ENCODE measurements at regions not wholly inside any gene's neighbourhood (a gene's known extent, or its start where the extent isn't known, plus 50 kb on each side); places are given as distances from the start of the nearest gene placed in this dataset.

DNA sequence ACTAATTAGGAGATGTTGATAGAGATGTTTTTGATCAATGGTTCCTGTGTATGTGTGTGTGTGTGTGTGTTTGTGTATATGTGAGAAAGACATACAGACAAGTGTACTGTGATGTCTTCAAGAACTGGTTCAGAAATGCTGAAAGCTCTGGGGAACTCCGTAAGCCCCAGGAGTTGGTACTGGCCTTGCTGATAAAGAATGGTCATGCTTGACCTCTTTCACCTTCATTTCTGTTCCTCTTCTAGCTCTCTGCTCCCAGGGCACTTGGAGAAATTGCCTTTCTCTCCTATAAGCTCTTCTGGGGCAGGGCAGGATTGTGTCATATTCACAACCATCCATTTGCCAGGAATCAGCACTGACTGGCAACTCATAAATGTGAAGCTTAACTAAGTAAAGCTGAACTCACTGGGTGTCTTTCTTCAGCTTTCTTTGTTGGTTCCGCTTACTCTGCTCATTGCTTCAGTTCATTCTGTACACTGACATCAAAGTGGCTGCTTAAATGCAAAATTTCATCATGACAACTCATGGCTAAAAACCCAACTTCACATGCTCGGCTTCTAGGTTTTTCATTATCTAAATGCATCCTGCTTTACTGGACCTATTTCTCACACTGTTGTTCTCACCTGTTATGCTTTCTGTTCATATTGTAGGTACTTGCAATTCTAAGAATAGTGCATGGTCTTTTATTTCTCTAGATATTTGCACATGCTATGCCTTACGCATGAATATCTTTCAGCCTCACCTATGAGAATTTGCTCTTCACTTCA is 162.1 kb upstream of the LYSMD4 start:
- no CpG with 5 or more reads among the region's 4 CpGs for WGBS, 2 donors (ENCODE audit: extremely low coverage in 2 of 2, insufficient read length in 2 of 2, insufficient replicate concordance in 1 of 2)
- H2BK12ac ChIP-seq (ENCODE audit: low read length), result no peak overlapping the region
- no peaks in the 10 kb centered on the region for H3K36me3 ChIP-seq (replicated peaks in 1 of 2; ENCODE audit: control insufficient read depth in 2 of 2, insufficient read depth in 2 of 2, low read length in 2 of 2)
- no peak overlapping the region for H3K4ac ChIP-seq (ENCODE audit: low read length)
- H2BK120ac ChIP-seq (ENCODE audit: low read depth, low read length), result no peak overlapping the region
- H3K27ac ChIP-seq (replicated peaks; ENCODE audit: low read length), result no peak overlapping the region
- no peak overlapping the region for H4K8ac ChIP-seq (ENCODE audit: low read depth, low read length)
- no peak overlapping the region for H3K4me2 ChIP-seq (ENCODE audit: insufficient read depth, low read length, poor library complexity, severe bottlenecking)
- H3K9ac ChIP-seq (ENCODE audit: low read depth, low read length, poor library complexity), result no peak overlapping the region
- H2AFZ ChIP-seq (ENCODE audit: low read length), result no peak overlapping the region
- H3K79me1 ChIP-seq (ENCODE audit: low read depth, low read length), result no peaks in the 10 kb centered on the region
- no peaks in the 10 kb centered on the region for H3K9me3 ChIP-seq (replicated peaks in 1 of 2; ENCODE audit: control insufficient read depth in 2 of 2, insufficient read depth in 1 of 2, low read depth in 1 of 2, low read length in 2 of 2)
- H3K18ac ChIP-seq (ENCODE audit: low read length), result no peak overlapping the region
- H3K27me3 ChIP-seq (ENCODE audit: control insufficient read depth in 3 of 3, insufficient read depth in 3 of 3, low read depth in 1 of 3, low read length in 3 of 3), result no peaks in the 10 kb centered on the region
- DNase-seq (ENCODE audit: low spot score), result no peak
- no peak overlapping the region for H3K4me3 ChIP-seq (ENCODE audit: low read length in 2 of 2)
- H3K4me1 ChIP-seq (ENCODE audit: control insufficient read depth in 2 of 2, insufficient read depth in 1 of 2, low read depth in 1 of 2, low read length in 2 of 2), result no peaks in the 10 kb centered on the region
- no peak overlapping the region for H2BK5ac ChIP-seq (ENCODE audit: low read length)
- no peak overlapping the region for H2BK15ac ChIP-seq (ENCODE audit: low read length)
- H4K91ac ChIP-seq (ENCODE audit: low read depth, low read length, poor library complexity), result no peak overlapping the region
- H3K14ac ChIP-seq (ENCODE audit: low read length), result no peak overlapping the region
- no peak overlapping the region for H2AK5ac ChIP-seq (ENCODE audit: low read depth, low read length)
- no peak overlapping the region for H3K23ac ChIP-seq (ENCODE audit: low read depth, low read length, poor library complexity)

DNA sequence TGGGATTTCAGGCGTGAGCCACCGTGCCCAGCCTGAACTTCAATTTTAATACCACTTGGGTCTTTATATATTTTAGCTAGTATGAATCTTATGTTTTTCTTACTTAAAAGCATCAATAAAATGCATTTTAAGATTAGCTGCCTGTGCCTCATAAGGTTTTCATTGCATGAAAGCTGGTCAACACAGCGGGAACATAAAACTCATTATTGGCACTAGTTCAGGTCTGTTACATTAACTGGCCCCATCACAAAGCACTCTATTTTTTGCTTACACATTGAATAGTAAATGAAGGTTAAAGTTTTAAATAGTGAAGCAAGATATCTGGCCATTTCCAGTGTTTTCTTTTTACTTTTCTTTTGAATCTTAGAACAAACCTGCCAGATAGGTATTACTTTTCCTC is 145.6 kb upstream of the LYSMD4 start:
- no peak overlapping the region for H4K91ac ChIP-seq (ENCODE audit: low read depth, low read length, poor library complexity)
- H3K18ac ChIP-seq (ENCODE audit: low read length), result no peak overlapping the region
- no peak overlapping the region for H3K9ac ChIP-seq (ENCODE audit: low read depth, low read length, poor library complexity)
- H3K27ac ChIP-seq (replicated peaks; ENCODE audit: low read length), result no peak overlapping the region
- no peak for DNase-seq (ENCODE audit: low spot score)
- no peaks in the 10 kb centered on the region for H3K36me3 ChIP-seq (replicated peaks in 1 of 2; ENCODE audit: control insufficient read depth in 2 of 2, insufficient read depth in 2 of 2, low read length in 2 of 2)
- H3K4me1 ChIP-seq (ENCODE audit: control insufficient read depth in 2 of 2, insufficient read depth in 1 of 2, low read depth in 1 of 2, low read length in 2 of 2), result no peaks in the 10 kb centered on the region
- H3K9me3 ChIP-seq (replicated peaks in 1 of 2; ENCODE audit: control insufficient read depth in 2 of 2, insufficient read depth in 1 of 2, low read depth in 1 of 2, low read length in 2 of 2), result no peaks in the 10 kb centered on the region
- H3K27me3 ChIP-seq (ENCODE audit: control insufficient read depth in 3 of 3, insufficient read depth in 3 of 3, low read depth in 1 of 3, low read length in 3 of 3), result no peaks in the 10 kb centered on the region
- no peak overlapping the region for H2BK15ac ChIP-seq (ENCODE audit: low read length)
- no peak overlapping the region for H2BK5ac ChIP-seq (ENCODE audit: low read length)
- no peak overlapping the region for H2BK120ac ChIP-seq (ENCODE audit: low read depth, low read length)
- no peak overlapping the region for H3K4me2 ChIP-seq (ENCODE audit: insufficient read depth, low read length, poor library complexity, severe bottlenecking)
- no CpG with 5 or more reads among the region's 3 CpGs for WGBS, 2 donors (ENCODE audit: extremely low coverage in 2 of 2, insufficient read length in 2 of 2, insufficient replicate concordance in 1 of 2)
- no peak overlapping the region for H2AK5ac ChIP-seq (ENCODE audit: low read depth, low read length)
- H3K23ac ChIP-seq (ENCODE audit: low read depth, low read length, poor library complexity), result no peak overlapping the region
- H3K4me3 ChIP-seq (ENCODE audit: low read length in 2 of 2), result no peak overlapping the region
- no peak overlapping the region for H3K14ac ChIP-seq (ENCODE audit: low read length)
- no peak overlapping the region for H3K4ac ChIP-seq (ENCODE audit: low read length)
- H3K79me1 ChIP-seq (ENCODE audit: low read depth, low read length), result no peaks in the 10 kb centered on the region
- no peak overlapping the region for H4K8ac ChIP-seq (ENCODE audit: low read depth, low read length)
- H2BK12ac ChIP-seq (ENCODE audit: low read length), result no peak overlapping the region
- H2AFZ ChIP-seq (ENCODE audit: low read length), result no peak overlapping the region

DNA sequence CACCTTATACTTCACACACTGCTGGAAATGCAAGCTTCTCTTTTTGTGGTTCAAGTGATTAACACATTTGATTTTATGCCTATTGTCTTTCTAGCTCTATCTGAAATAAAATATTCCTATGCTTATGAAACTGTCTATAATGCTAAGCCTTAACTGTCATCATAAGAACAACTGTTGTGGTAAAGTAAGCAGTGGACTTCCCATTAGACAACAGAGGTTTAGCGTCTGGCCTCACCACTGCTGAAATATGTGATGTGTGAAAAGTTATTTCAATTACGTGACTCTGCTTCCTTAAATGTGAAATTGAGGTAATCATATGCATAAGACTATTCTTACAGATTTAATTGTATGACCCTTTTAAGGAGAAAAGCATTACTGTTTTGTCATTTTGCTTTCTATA is 140.2 kb upstream of the LYSMD4 start:
- Histone ChIP-seq H2AFZ (ENCODE audit: low read length) (no peak overlapping the region), H3K14ac (ENCODE audit: low read length) (no peak overlapping the region), H4K91ac (ENCODE audit: low read depth, low read length, poor library complexity) (no peak overlapping the region), H2BK120ac (ENCODE audit: low read depth, low read length) (no peak overlapping the region), H3K79me1 (ENCODE audit: low read depth, low read length) (no peaks in the 10 kb centered on the region), H3K4me3 (ENCODE audit: low read length in 2 of 2) (no peak overlapping the region), H3K36me3 (replicated peaks in 1 of 2; ENCODE audit: control insufficient read depth in 2 of 2, insufficient read depth in 2 of 2, low read length in 2 of 2) (no peaks in the 10 kb centered on the region), H3K27me3 (ENCODE audit: control insufficient read depth in 3 of 3, insufficient read depth in 3 of 3, low read depth in 1 of 3, low read length in 3 of 3) (no peaks in the 10 kb centered on the region), H3K4me1 (ENCODE audit: control insufficient read depth in 2 of 2, insufficient read depth in 1 of 2, low read depth in 1 of 2, low read length in 2 of 2) (no peaks in the 10 kb centered on the region), H3K4me2 (ENCODE audit: insufficient read depth, low read length, poor library complexity, severe bottlenecking) (no peak overlapping the region), H3K23ac (ENCODE audit: low read depth, low read length, poor library complexity) (no peak overlapping the region), H2BK12ac (ENCODE audit: low read length) (no peak overlapping the region), H2BK15ac (ENCODE audit: low read length) (no peak overlapping the region), H3K9me3 (replicated peaks in 1 of 2; ENCODE audit: control insufficient read depth in 2 of 2, insufficient read depth in 1 of 2, low read depth in 1 of 2, low read length in 2 of 2) (no peaks in the 10 kb centered on the region), H3K4ac (ENCODE audit: low read length) (no peak overlapping the region), H2BK5ac (ENCODE audit: low read length) (no peak overlapping the region), H4K8ac (ENCODE audit: low read depth, low read length) (no peak overlapping the region), H2AK5ac (ENCODE audit: low read depth, low read length) (no peak overlapping the region), H3K9ac (ENCODE audit: low read depth, low read length, poor library complexity) (no peak overlapping the region), H3K18ac (ENCODE audit: low read length) (no peak overlapping the region), H3K27ac (replicated peaks; ENCODE audit: low read length) (no peak overlapping the region)
- WGBS, 2 donors (ENCODE audit: extremely low coverage in 2 of 2, insufficient read length in 2 of 2, insufficient replicate concordance in 1 of 2), result no CpG with 5 or more reads among the region's 2 CpGs
- DNase-seq (ENCODE audit: low spot score), result no peak

DNA sequence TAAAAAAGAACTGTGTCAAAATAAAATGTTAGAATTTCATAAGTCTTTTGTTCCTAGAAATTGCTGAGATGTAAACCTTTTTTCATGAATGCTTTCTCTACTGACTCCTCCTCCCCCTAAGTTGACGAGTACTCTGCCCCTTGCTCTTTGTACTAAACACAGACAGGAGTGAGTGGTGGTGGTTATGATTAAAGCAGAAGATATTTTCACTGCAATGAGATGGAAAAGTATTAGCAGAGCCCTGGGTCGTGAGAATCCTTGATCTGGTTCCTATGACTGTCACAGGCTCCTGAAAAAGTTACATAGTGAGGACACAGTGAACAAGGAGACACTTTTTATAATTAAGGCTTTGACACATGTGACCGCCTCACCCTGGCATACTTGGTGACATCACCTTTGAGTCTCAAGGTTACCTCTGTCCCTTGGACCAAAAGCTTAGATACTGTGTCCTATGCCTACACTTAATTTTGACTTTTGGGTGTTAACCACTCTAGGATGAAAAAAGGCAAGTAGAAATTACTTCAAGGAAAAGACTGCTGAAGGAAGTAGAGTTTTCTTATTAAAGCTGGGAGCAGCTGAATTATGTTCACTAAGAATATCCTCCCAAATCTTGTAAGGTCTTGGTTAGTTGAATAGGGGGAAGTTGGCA is 130.4 kb upstream of the LYSMD4 start:
- H4K8ac ChIP-seq (ENCODE audit: low read depth, low read length), result no peak overlapping the region
- no peak overlapping the region for H2BK12ac ChIP-seq (ENCODE audit: low read length)
- no peak overlapping the region for H2BK15ac ChIP-seq (ENCODE audit: low read length)
- H3K4ac ChIP-seq (ENCODE audit: low read length), result no peak overlapping the region
- H3K9me3 ChIP-seq (replicated peaks in 1 of 2; ENCODE audit: control insufficient read depth in 2 of 2, insufficient read depth in 1 of 2, low read depth in 1 of 2, low read length in 2 of 2), result no peaks in the 10 kb centered on the region
- H3K4me3 ChIP-seq (ENCODE audit: low read length in 2 of 2), result no peak overlapping the region
- H3K36me3 ChIP-seq (replicated peaks in 1 of 2; ENCODE audit: control insufficient read depth in 2 of 2, insufficient read depth in 2 of 2, low read length in 2 of 2), result no peaks in the 10 kb centered on the region
- H2BK120ac ChIP-seq (ENCODE audit: low read depth, low read length), result no peak overlapping the region
- H2AK5ac ChIP-seq (ENCODE audit: low read depth, low read length), result no peak overlapping the region
- no peaks in the 10 kb centered on the region for H3K27me3 ChIP-seq (ENCODE audit: control insufficient read depth in 3 of 3, insufficient read depth in 3 of 3, low read depth in 1 of 3, low read length in 3 of 3)
- H3K14ac ChIP-seq (ENCODE audit: low read length), result no peak overlapping the region
- H2BK5ac ChIP-seq (ENCODE audit: low read length), result no peak overlapping the region
- H4K91ac ChIP-seq (ENCODE audit: low read depth, low read length, poor library complexity), result no peak overlapping the region
- no peak overlapping the region for H3K18ac ChIP-seq (ENCODE audit: low read length)
- no peak overlapping the region for H3K4me2 ChIP-seq (ENCODE audit: insufficient read depth, low read length, poor library complexity, severe bottlenecking)
- no peak overlapping the region for H3K23ac ChIP-seq (ENCODE audit: low read depth, low read length, poor library complexity)
- no peak overlapping the region for H3K27ac ChIP-seq (replicated peaks; ENCODE audit: low read length)
- WGBS, 2 donors (ENCODE audit: extremely low coverage in 2 of 2, insufficient read length in 2 of 2, insufficient replicate concordance in 1 of 2), result no CpG with 5 or more reads among the region's 3 CpGs
- H3K79me1 ChIP-seq (ENCODE audit: low read depth, low read length), result no peaks in the 10 kb centered on the region
- H3K9ac ChIP-seq (ENCODE audit: low read depth, low read length, poor library complexity), result no peak overlapping the region
- no peak for DNase-seq (ENCODE audit: low spot score)
- H2AFZ ChIP-seq (ENCODE audit: low read length), result no peak overlapping the region
- H3K4me1 ChIP-seq (ENCODE audit: control insufficient read depth in 2 of 2, insufficient read depth in 1 of 2, low read depth in 1 of 2, low read length in 2 of 2), result no peaks in the 10 kb centered on the region

All from neuronal stem cell (in vitro differentiated cells).